Thymus (tissue), 11 donors: ENCODE measurements at regions not wholly inside any gene's neighbourhood (a gene's known extent, or its start where the extent isn't known, plus 50 kb on each side); places are given as distances from the start of the nearest gene placed in this dataset.

Source experiments
- DNase-seq, 9 donors: peaks; one replicate each; pipeline ENCODE4 v3.0.0-alpha.2; 2013; ENCODE audit warnings: low spot score in 9 of 9, low read depth in 6 of 9, missing footprints in 1 of 9
- H3K27ac ChIP-seq, 2 donors: one replicate each; pipeline ENCODE4 v1.5.1; 2013; ENCODE audit warnings: control low read depth in 1 of 2, low read depth in 1 of 2, low read length in 1 of 2, mild to moderate bottlenecking in 1 of 2, moderate library complexity in 1 of 2
- H3K27me3 ChIP-seq, 2 donors: one replicate each; pipeline ENCODE4 v1.5.1; 2013; ENCODE audit warnings: low read length in 1 of 2; ENCODE audit not compliant: control insufficient read depth in 2 of 2, insufficient read depth in 1 of 2
- H3K36me3 ChIP-seq, 2 donors: one replicate each; pipeline ENCODE4 v1.5.1; 2013; ENCODE audit warnings: low read length in 1 of 2, mild to moderate bottlenecking in 1 of 2, moderate library complexity in 1 of 2; ENCODE audit not compliant: control insufficient read depth in 2 of 2, insufficient read depth in 2 of 2
- H3K4me1 ChIP-seq, 2 donors: one replicate each; pipeline ENCODE4 v1.5.1; 2013; ENCODE audit warnings: low read length in 2 of 2; ENCODE audit not compliant: control insufficient read depth in 2 of 2, insufficient read depth in 2 of 2
- H3K4me3 ChIP-seq, 2 donors: one replicate each; pipeline ENCODE4 v1.5.1; 2013; ENCODE audit warnings: low read length in 2 of 2, control low read depth in 1 of 2, mild to moderate bottlenecking in 1 of 2
- H3K9me3 ChIP-seq, 2 donors: one replicate each; pipeline ENCODE4 v1.5.1; 2013; ENCODE audit warnings: low read length in 1 of 2, mild to moderate bottlenecking in 1 of 2; ENCODE audit not compliant: control insufficient read depth in 2 of 2, insufficient read depth in 1 of 2
- WGBS: extraction: QIAGEN DNeasy Blood & Tissue Kit; methylation state at CpG from one replicate; pipeline ENCODE4 v1.1.7; 2013; 5-methylcytosine and 5-hydroxymethylcytosine counted together
- donor health status: healthy.

DNA sequence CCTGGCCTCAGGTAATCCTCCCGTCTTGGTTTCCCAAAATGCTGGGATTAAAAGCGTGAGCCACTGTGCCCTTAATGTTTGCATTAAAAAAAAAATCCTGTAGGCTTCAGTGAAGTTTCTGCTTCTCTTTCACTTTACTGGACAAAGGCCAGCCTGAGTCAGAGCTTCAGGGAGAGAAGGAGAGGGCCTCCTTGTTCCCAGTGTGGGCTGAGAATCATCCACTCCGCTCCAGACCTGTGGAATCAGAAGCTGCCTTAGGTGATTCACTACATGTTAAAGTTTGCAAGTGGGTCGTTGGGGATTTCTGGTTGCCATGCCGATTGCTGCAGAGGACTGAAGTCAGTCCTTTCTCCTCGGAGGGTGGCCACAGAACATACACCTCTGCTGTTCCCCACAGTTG, 113.3 kb upstream of the EEF1E1 start:
- H3K27ac ChIP-seq = no peak overlapping the region
- H3K9me3 ChIP-seq = no peaks in the 10 kb centered on the region
- H3K27me3 ChIP-seq = no peaks in the 10 kb centered on the region
- DNase-seq = no peak
- no peaks in the 10 kb centered on the region for H3K4me1 ChIP-seq
- 88% methylated on average over 6 of the region's 6 CpGs for WGBS
- no peak overlapping the region for H3K4me3 ChIP-seq
- H3K36me3 ChIP-seq = no peaks in the 10 kb centered on the region

DNA sequence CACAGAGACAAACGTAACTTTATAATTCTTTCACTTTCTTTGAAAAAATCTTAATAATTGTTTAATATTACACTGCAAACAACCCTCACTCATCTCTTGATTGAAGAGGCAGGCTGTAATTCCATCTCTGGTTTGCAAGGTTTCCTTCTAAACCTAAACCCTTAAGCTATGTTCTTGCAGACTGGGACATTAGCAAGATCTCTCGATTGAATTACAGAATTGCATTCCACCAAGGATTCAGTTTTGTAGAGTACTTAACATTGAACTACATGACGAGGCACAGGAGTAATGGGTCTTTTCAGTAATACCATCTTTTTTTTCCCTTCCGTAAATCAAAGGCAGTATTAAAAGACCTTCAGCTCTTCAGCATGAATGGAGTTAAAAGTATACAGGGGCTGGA, 111.6 kb upstream of the EEF1E1 start:
- Histone ChIP-seq H3K27me3 (no peaks in the 10 kb centered on the region), H3K9me3 (no peaks in the 10 kb centered on the region), H3K36me3 (no peaks in the 10 kb centered on the region), H3K4me1 (no peaks in the 10 kb centered on the region), H3K4me3 (no peak overlapping the region), H3K27ac (no peak overlapping the region)
- no peak for DNase-seq
- WGBS = 91% methylated on average over 4 of the region's 4 CpGs

DNA sequence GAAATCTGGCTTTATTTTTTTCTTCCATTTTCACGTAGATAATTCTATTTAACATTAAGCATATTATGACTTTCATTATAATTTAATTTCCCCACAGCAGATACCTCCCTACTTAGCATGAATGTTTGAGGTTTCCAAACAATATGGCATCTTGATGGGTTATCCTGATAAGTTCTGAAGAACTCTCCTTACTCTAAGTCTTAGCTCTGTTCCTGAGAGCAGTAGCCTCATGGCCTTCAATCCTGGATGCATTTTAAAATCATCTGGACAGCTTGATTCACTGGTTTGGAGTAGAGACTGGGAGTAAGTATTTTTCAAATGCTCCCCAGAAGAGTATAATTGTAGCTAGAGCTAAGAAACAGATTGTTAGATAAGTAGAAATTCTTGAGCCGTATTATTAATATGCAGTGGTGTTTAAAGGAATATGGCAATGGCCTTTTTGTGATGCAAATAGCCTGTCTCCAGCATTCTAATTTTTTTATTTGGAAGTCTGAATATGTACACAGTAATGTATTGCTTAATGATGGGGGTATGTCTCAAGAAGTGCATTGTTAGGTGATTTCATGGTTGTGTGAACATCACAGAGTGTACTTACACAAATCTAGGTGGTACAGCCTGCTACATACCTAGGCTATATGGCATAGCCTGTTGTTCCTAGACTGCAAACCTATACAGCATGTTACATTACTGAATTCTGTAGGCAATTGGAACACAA, 110.5 kb upstream of the EEF1E1 start:
- WGBS = 95% methylated on average over 2 of the region's 2 CpGs

DNA sequence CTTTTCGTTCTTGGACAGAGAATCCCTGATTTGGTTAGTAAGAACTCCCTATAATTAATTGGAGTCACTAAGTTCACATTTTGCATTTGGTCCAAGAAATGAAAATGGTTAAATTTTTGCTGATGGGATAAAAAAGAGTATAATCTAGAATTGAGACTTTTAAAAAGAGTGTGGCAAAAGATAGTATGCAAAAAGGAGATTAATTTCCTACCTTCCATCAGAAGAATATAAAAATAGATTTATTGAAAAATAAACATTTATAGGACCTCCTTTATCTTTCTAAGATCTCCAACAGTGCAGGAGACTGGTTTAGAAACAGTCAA, 105.5 kb upstream of the EEF1E1 start:
- no peaks in the 10 kb centered on the region for H3K4me1 ChIP-seq
- no peaks in the 10 kb centered on the region for H3K27me3 ChIP-seq
- WGBS = 95% methylated on average over 1 of the region's 1 CpG
- no peaks in the 10 kb centered on the region for H3K9me3 ChIP-seq
- no peaks in the 10 kb centered on the region for H3K36me3 ChIP-seq
- no peak for DNase-seq
- no peak overlapping the region for H3K27ac ChIP-seq
- no peak overlapping the region for H3K4me3 ChIP-seq

More for the DNA sequence above, 110.5 kb upstream of the EEF1E1 start:
- no peak for DNase-seq
- Histone ChIP-seq H3K27ac (no peak overlapping the region), H3K4me3 (no peak overlapping the region), H3K36me3 (no peaks in the 10 kb centered on the region), H3K4me1 (no peaks in the 10 kb centered on the region), H3K9me3 (no peaks in the 10 kb centered on the region), H3K27me3 (no peaks in the 10 kb centered on the region)

DNA sequence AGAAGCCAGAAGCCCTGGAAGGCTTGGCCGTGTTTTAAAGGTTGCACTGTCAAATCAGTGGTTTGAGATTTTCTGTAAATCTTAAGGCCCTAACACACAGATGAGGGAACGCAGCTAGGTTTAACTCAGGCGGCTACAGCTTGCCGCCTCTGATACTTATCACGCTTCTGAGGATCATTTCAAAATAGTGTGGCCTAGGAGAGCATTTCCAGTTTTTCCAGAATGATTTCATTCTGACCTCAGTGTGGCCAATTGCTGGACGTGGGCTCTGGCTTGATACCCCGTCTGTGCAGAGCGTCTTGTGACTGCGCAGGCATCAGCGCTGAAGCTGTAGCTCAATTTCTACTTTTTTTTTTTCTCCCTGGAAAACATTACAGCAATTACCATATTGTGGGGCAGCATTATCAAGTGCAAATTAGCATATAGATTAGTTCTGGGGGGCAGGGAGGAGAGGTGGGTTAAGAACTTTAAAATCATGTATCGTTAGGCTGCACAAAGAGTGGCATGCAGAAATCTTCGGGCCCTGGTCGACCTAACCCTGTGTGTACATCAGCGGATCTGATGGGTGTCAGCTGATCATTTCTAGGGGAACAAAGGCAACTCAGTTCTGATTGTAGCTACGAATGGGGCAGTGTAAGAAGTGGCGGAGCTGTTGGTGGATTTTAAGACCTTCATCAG, 105.0 kb upstream of the EEF1E1 start:
- no peaks in the 10 kb centered on the region for H3K36me3 ChIP-seq
- no peak overlapping the region for H3K27ac ChIP-seq
- no peak overlapping the region for H3K4me3 ChIP-seq
- no peaks in the 10 kb centered on the region for H3K4me1 ChIP-seq
- no peaks in the 10 kb centered on the region for H3K27me3 ChIP-seq
- H3K9me3 ChIP-seq = no peaks in the 10 kb centered on the region
- 96% methylated on average over 16 of the region's 16 CpGs for WGBS
- no peak for DNase-seq

DNA sequence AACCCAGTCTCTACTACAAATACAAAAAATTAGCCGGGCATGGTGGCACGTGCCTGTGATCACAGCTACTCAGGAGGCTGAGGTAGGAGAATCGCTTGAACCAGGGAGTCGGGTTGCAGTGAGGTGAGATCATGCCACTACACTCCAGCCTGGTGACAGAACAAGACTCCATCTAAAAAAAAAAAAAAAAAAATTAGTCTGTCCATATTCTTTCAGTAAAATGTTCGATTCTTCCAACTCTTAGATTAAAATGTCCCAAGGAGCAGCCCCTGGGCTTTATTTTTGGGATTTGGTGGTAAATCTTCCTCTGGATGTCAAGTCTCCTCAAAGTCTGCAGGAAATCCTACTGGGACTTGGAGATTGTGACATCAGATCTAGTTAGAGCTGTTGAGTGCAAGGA, 101.0 kb upstream of the EEF1E1 start:
- WGBS = 81% methylated on average over 5 of the region's 5 CpGs
- Histone ChIP-seq H3K4me3 (no peak overlapping the region), H3K27ac (no peak overlapping the region), H3K4me1 (no peaks in the 10 kb centered on the region), H3K9me3 (no peaks in the 10 kb centered on the region), H3K36me3 (no peaks in the 10 kb centered on the region), H3K27me3 (no peaks in the 10 kb centered on the region)
- no peak for DNase-seq

DNA sequence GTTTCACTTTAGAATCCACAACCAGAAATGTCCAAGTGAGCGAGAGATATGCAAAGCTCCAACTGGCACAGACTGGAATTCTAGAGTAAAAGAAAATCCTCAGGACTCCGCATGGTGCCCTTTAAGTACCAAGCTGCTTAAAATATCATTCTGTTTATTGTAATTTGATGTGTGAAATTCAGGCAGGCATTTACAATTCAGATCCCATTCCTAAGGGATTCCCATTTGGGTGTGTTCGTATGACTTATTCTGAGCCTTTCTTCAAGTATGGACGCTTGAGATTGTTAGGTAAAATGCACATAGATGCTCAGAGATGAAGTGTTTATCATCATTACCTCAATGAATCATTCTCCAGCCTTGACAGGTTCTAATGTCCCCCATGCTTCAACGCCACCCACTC, 99.3 kb upstream of the EEF1E1 start:
- Histone ChIP-seq H3K4me3 (no peak overlapping the region), H3K36me3 (no peaks in the 10 kb centered on the region), H3K27me3 (no peaks in the 10 kb centered on the region), H3K4me1 (no peaks in the 10 kb centered on the region), H3K9me3 (no peaks in the 10 kb centered on the region), H3K27ac (no peak overlapping the region)
- 95% methylated on average over 5 of the region's 5 CpGs for WGBS
- DNase-seq = no peak

DNA sequence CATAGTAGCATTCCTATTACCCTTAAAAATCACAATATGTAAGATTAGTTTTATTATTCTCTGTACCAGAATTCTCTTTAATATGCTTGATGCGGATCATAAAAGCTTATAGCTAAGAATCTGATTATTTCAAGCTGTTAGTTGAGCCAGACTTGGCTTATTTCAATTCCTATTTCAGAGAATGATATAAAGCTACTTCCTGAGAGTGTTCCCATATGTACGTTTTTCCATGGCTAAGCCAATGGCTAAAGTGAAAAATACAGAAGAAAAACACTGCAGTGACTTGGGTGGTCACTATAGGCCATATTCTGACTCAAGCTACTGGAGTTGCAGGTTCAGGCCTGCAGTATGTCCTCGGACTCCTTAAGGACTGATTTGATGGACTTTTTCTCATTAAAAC, 97.9 kb upstream of the EEF1E1 start:
- no peak for DNase-seq
- Histone ChIP-seq H3K4me3 (no peak overlapping the region), H3K4me1 (no peaks in the 10 kb centered on the region), H3K36me3 (no peaks in the 10 kb centered on the region), H3K27me3 (no peaks in the 10 kb centered on the region), H3K27ac (no peak overlapping the region), H3K9me3 (no peaks in the 10 kb centered on the region)
- 83% methylated on average over 3 of the region's 3 CpGs for WGBS

DNA sequence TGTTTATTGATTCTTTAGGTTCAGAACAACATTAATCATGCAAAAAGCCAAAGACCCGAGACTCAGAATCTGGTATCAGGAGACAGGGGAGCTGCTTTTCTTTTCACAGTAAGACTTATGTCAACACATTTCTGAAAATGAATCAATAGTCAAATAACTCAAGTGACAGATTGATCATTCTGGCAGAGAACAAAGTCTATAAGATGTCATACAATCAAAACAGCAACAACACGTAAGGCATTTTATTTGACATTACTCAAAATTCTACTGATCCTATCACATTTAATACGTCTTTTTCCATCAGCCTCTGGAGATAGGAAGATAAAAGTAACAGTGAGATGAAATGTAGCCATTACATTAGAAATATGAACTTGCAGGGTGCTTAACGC, 93.4 kb upstream of the EEF1E1 start:
- Histone ChIP-seq H3K27ac (no peak overlapping the region), H3K27me3 (no peaks in the 10 kb centered on the region), H3K4me1 (no peaks in the 10 kb centered on the region), H3K4me3 (no peak overlapping the region), H3K36me3 (no peaks in the 10 kb centered on the region), H3K9me3 (no peaks in the 10 kb centered on the region)
- no peak for DNase-seq
- WGBS = 95% methylated on average over 4 of the region's 4 CpGs
